SK-N-SH (cell line): ENCODE measurements at regions not wholly inside any gene's neighbourhood (a gene's known extent, or its start where the extent isn't known, plus 50 kb on each side); places are given as distances from the start of the nearest gene placed in this dataset.

Experiments used
- CTCF ChIP-seq: fragments of 200-600 bp; sonication (generic); IDR thresholded peaks from 2 replicates; pipeline ENCODE4 v1.6.1; 2017; ENCODE audit warnings: antibody characterized with exemption, mild to moderate bottlenecking, moderate library complexity
- NFIC ChIP-seq: IDR thresholded peaks from 2 replicates; pipeline ENCODE4 v1.4.0; 2012; ENCODE audit warnings: borderline replicate concordance

GRCh38 chr2:234219046-234219310 lies 168.5 kb downstream of the SPP2 start:
- TF ChIP-seq CTCF (no peak), NFIC (no peak)
